ENCODE measurements at regions not wholly inside any gene's neighbourhood (a gene's known extent, or its start where the extent isn't known, plus 50 kb on each side); places are given as distances from the start of the nearest gene placed in this dataset.

DNA sequence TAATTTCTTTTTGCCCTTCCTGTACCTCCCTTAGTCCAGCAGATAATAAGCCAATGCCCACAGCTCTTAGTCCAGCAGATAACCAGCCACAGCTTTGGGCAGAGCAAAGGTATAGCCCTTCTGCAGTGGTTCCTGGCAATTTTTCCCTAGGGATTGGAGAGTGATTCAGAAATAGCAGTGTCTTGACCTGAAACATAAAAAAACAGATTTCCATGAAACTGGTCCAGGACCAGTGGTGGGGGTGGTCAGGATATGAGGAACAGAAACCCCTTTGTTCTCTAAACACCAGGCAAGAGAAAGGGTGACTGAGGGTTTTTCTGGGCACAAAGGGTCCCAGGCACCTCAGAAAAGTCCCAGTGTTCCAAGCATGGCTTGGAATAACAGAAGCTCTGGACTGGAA lies 103.4 kb downstream of the ARRDC4 start:
- TF ChIP-seq, protein P1, sequence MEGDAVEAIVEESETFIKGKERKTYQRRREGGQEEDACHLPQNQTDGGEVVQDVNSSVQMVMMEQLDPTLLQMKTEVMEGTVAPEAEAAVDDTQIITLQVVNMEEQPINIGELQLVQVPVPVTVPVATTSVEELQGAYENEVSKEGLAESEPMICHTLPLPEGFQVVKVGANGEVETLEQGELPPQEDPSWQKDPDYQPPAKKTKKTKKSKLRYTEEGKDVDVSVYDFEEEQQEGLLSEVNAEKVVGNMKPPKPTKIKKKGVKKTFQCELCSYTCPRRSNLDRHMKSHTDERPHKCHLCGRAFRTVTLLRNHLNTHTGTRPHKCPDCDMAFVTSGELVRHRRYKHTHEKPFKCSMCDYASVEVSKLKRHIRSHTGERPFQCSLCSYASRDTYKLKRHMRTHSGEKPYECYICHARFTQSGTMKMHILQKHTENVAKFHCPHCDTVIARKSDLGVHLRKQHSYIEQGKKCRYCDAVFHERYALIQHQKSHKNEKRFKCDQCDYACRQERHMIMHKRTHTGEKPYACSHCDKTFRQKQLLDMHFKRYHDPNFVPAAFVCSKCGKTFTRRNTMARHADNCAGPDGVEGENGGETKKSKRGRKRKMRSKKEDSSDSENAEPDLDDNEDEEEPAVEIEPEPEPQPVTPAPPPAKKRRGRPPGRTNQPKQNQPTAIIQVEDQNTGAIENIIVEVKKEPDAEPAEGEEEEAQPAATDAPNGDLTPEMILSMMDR (conservative IDR thresholded peaks at IDR 0.05; ENCODE audit: low read depth, low read length) = no peak
- no peak for TF ChIP-seq EZH2 (IDR thresholded peaks at IDR 0.05; ENCODE audit: low read length, unreplicated experiment)
